Fibroblast of peridontal ligament (primary cell): ENCODE measurements at regions not wholly inside any gene's neighbourhood (a gene's known extent, or its start where the extent isn't known, plus 50 kb on each side); places are given as distances from the start of the nearest gene placed in this dataset.
"Not testable (repeated sequence)": the region's sequence is repeated elsewhere in the genome, so short reads cannot be mapped to it uniquely, and the experiment has no call there.

Source experiments
- DNase-seq: peaks from one replicate; pipeline ENCODE4 v3.0.0-alpha.2; 2010; ENCODE audit errors: extremely low read depth

- DNase-seq, result peak; percentile 60
These were observed 304.5 kb upstream of the DIPK2B start for GRCh38 chrX:45505214-45505613.

DNA sequence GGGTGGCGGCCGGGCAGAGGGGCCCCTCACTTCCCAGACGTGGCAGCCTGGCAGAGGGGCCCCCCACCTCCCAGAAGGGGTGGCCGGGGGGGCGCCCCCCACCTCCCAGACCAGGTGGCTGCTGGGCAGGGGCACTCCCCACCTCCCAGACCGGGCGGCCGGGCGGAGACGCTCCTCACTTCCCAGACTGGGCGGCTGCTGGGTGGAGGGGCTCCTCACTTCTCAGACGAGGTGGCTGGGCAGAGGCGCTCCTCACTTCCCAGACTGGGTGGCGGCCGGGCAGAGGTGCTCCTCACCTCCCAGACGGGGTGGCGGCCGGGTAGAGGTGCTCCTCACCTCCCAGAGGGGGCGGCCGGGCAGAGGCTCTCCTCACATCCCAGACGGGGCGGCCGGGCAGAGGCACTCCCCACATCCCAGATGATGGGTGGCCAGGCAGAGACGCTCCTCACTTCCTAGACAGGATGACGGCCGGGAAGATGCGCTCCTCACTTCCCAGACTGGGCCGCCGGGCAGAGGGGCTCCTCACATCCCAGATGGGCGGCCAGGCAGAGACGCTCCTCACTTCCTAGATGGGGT, 303.2 kb upstream of the DIPK2B start:
- not testable (repeated sequence) for DNase-seq

- no peak for DNase-seq
These were observed 301.7 kb upstream of the DIPK2B start for GRCh38 chrX:45502396-45502795.

DNA sequence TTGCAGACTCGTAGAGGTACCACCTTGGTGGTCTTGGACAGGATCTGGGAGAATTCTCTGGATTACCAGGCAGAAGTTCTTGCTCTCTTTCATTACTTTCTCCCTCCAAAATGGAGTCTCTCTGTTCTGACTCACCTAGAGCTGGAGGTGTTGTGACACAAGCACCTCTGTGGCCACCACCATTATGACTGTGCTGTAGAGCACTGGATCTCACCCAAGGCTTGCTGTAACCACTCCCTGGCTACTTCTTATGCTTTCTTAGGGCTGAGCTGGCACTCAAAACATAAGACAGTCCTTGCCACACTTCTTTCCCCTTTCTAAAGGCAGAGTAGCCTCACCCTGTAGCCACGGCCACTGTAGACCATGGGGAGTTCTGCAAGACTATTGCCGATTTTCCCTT, 296.6 kb upstream of the DIPK2B start:
- DNase-seq, result no peak

- DNase-seq, result peak; percentile 6
These were observed 285.0 kb upstream of the DIPK2B start for GRCh38 chrX:45485719-45486118.

DNA sequence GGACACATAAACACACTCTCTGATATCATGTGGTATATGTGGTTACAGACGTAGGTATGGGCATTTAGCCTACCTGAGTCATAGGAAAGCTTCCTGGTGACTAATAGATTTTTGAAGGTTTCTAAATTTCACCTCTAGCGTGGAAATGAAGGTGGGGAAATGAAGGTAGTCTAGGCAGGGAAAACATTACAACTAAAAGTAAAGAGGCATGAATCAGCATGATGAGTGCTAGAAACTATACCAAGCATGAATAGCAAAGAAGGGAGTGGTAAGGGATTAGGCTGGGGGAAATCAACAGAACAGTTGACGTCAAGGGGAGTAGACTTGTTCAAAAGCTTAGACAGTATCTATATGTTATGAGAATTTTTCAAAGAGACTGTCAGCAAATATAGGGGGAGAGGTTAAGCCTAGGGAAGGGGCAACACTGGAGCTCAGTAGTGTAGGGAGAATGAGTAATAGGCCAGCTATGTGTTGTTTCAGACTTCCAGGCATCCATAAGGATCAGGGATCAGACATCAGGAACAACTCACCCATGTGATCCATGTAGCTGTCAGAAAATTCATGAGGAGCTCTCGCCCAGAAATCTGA, 279.3 kb upstream of the DIPK2B start:
- DNase-seq, result peak; percentile 86

DNA sequence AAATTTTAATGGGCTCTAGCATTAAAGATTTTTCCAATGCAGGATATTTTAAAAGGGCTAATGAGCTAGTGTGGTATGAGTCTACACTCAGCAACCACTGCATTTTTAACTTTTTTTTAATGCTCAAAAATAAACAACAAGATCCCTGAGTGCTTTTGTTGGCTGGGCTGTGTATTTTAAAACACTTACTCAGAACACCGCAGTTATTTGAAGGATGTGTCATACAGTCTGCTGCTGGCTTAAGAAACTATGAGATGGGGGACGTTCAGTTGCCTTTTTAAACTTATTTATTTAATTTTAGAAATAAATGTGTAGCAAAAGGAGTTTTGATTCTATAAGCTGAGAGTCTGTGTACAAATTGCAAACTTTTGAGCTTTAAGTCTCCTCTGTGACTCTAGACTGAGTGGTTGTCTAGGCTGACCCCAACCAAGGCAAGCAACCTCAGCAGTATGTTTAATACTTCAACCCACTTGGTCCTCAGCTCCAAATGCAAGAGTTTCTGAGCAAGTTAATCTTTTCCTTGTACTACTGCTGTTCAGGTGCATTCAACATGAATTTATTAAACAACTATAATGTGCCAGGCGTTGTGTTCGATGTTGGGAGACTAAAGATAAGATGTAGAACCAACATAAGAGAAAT, 278.6 kb upstream of the DIPK2B start:
- peak; percentile 94 for DNase-seq

DNA sequence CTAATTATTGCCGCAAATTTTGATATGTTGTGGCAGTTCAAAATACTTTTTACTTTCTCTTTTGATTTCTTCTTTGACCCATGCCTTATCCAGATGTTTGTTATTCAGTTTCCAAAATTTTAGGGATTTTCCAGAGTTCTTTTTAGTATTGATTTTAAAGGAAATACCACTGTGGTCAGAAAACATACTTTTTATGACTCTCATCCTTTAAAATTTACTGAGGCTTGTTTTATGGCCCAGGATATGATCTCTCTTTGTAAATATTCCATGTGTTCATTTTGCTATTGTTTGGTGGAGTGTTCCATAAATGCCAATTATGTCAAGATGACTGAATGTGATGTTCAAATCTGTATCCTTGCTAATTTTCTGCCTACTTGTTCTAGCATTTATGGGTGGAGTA, 272.3 kb upstream of the DIPK2B start:
- peak; percentile 89 for DNase-seq

- not testable (repeated sequence) for DNase-seq
These were observed 266.9 kb upstream of the DIPK2B start for GRCh38 chrX:45467537-45467936.

DNA sequence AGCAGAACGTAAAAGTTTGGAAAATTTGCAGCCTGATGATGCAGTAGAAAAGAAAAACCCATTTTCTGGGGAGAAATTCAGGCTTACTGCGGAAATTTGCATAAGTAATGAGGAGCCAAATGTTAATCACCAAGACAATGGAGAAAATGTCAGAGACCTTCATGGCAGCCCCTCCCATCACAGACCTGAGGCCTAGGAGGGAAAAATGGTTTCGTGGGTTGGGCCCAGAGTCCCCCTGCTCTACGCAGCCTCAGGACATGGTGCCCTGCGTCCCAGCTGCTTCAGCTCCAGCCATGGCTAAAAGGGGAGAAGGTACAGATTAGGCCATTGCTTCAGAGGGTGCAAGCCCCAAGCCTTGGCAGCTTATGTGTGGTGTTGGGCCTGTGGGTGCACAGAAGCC, 255.1 kb upstream of the DIPK2B start:
- not testable (repeated sequence) for DNase-seq

DNA sequence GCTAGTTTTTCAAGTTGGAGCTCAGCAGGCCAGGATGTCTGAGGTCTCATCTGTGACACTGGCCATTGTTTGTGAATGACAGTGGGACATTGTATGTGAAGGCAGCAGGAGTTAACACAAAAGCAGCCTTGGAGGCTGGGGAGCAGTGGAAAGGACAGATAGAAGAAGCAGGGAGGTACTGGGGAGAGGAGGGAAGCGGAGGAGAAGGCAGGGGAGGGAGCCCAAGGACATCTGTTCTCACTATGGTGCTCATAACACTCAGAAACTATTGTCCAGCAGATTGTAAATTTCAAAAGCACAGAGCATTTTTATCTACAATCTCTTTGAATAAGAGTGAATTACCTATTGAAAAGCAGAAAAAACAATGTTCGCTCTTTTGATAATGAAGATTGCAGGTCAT, 253.6 kb upstream of the DIPK2B start:
- DNase-seq, result no peak

DNA sequence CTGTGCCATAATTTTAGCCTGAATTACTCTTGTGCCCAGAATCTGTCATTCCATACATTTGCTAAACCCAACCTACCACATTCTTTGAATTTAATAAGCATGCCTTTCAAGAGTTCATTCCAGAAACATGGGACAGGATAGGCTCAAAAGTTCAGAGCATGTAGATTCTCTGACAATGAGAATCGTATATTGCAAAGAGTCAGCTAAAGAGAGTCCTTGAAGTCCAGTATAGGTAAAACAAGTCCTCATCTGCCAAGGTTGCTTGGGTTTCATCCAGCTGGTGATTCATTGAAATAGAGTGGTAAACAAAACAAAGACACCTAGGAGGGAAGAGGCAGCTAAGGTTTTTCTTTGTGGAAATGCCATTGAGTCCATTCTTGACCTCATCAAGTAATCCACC, 249.3 kb upstream of the DIPK2B start:
- no peak for DNase-seq

DNA sequence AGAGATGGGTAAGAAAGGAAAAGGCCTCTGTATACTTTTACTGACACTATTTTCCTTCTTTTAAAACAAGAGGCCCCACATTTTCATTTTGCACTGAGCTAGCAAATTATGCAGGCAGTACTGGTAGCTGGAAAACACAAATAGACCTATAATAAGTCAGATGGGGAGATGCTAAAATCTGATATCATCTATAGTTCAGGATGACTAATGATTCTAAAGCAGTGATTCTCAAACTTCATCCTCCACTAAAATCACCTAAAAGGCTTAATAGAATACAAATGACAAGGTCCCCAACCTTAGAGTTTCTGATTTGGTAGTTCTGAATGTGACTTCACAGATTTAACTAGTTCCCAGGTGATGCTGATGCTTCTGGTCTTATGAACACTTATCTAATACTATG, 247.3 kb upstream of the DIPK2B start:
- DNase-seq, result no peak

GRCh38 chrX:45447331-45447730, 246.7 kb upstream of the DIPK2B start:
- no peak for DNase-seq

DNA sequence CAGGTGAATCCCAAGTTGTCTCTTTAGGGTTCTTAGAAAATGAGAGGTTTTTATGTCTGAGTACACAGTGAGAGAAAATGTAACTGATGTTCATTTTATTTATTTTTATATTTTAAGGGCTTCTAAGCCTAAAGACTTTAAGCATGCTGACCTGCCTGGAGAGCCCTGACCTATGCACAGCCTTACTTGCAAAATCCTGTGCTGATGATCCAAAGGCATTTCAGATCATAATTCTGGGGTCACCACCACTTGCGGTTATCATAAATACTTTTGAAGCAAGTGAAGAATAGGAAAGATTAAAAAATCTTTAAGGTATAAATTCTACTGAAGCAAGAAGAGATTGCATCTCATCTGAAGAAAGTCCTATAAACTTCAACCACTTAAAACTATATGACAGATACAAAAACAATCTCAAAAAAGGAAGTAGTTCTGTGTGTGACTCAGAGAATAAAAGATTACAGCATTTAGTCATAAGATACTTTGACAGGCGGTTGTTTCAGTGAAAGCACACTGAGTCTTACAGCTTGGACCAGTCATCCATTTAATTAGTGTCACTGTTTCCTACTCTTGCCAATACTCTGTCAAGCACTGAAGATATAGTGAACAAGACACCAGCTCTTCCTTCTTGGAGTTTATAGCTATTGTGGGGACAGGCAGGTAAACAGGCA, 245.2 kb upstream of the DIPK2B start:
- peak; percentile 71 for DNase-seq

DNA sequence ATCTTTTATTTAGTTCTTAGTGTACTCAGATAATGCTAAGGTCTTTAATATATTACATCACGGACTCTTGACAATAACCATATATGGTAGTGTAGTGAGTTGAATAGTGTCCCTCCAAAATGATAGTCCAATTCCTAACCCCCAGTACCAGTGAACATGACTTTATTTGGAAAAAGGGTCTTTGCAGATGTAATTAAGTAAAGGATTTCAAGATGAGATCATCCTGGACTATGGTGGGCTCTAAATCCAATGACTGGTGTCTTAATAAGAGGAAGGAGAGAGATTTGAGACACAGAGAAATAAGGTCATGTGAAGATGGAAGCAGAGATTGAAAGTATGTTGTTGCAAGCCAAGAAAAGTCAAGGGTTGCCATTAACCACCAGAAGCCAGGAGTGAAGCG, 236.5 kb upstream of the DIPK2B start:
- no peak for DNase-seq

GRCh38 chrX:45435481-45435880, 234.8 kb upstream of the DIPK2B start:
- no peak for DNase-seq

DNA sequence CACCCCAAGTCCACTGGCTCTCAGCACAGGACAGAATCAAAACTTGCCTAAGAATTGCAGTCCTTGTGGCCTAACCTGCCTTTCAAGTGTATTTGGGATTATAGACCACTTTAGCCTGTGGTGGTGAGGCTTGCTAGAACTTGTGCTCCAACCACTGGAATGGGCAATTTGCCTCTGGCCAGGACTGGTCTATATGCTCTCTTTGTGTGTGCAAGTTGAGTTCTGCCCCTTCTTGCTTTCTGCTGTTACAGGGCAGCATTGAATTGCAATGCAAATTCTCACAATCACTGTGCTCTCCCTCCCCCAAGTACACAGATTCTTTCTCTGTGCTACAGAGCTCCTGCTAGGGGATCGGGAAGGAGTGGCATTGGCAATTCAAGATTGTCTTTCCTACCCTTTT, 233.6 kb upstream of the DIPK2B start:
- DNase-seq, result no peak

GRCh38 chrX:45428831-45429230, 228.2 kb upstream of the DIPK2B start:
- DNase-seq, result peak; percentile 90

DNA sequence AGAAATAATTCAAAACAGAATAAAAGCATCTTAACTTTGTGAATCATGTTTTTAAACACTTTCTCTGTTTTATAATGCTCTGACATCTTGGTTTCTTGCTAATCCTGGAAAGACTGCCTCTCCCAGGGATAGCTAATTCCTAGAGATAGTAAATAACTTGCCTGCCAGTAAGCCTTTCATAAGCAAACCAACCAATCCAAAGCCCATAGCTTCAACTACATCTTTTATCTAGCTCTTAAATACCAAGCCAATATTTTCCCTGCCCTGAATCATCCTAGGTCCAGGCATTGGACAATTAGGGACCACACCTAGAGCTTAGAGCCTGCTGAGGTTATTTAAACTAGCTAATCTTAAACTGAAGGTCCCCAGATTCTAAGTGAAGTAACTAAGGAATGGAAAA, 223.7 kb upstream of the DIPK2B start:
- DNase-seq, result peak; percentile 44

GRCh38 chrX:45422216-45422925, 221.7 kb upstream of the DIPK2B start:
- no peak for DNase-seq

- no peak for DNase-seq
These were observed 221.1 kb upstream of the DIPK2B start for GRCh38 chrX:45421806-45422205.
